ENCODE measurements at regions not wholly inside any gene's neighbourhood (a gene's known extent, or its start where the extent isn't known, plus 50 kb on each side); places are given as distances from the start of the nearest gene placed in this dataset.

DNA sequence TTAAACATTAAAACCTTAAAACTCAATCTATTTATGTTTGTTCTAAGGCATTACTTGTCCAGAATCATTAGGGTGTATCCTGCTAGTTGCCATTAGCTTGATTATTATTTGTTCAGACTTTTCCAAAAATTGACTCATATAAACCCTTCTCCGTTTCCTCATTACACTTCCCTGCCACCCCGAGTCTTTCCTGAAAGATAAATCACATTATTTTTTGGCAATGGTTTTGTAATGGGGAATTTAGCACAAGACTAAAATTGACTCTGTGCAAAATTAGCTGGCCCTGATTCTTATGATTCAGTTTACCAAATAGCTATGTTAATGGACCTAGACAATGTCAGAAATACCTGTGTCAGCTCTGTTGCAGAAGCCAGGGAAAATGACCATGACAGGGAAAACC, 112.2 kb upstream of the NT5C1B start:
- DNase-seq = no peak

DNA sequence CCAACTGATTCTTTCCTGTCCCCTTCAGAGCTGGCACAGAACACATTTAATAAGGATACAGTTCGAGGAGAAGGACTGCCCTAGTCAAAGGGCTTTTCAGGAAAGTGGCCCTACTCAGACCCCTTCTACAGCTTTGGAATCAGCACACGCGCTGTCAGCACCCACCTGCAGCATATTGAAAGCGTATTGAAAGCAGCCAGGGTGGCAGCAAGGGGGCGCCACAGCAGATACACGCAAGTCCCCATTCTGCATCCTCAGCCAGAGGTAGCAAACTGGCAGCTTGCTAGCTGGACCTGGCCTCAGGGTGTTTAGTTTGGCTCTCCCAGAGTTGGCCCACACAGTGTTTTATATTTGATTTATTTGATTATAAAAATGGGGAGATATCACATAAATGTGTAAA, 101.0 kb upstream of the NT5C1B start:
- no peak for DNase-seq

DNA sequence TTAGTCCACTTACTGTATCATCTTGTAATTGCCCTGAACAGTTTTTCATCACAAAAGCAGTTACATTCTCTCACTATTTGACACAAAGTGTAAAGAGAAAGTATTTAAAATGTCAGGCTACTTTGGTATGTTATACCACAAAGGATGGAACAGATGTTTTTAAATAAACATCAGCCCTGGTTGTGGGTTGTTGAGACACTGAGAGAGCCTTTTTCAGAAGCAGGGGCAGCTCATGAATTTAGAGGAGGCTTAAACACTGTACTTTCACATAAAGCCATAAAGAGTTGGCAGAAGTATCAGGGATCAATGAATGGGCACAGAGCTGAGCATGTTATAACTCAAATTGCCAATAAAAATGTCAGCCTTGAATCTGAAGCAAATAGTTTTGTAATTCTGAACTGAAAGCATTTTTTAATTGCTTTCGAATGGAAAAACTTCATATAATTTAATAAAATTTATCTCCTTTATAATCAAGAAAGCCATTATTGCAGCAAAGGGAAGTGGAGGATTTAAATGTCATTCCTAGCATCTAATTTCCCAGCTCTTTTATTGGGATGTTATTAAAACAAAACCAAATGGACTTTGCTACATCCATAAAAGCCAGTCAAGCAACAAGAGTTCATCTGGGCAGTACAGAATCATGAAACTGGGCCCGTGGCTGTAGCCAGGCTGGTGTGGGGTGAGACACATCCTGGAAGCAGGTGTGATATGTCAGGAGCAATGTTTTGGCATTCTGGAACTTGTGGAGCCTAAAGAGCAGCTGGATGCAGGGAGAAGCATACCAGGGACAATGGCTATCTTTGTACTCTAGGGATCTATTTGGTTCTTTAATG, 95.1 kb upstream of the NT5C1B start:
- DNase-seq = no peak

DNA sequence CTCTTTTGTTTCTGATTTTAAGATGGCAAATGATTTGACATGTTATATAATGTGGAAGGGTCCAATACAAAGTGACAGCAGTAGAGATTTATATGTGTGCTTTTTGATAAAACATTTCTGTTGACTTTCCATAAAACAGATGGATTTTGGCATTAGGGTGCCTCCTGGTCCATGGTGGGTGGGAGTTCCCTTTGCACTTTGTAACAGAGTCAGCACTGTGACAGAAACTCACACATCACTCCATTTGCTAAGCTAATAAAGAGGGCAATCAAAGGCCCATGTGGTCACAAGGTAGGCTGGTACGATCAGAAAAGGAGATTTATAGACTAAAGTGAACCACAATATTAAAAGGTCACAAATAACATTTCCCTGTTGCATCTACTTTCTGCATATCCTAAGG, 93.3 kb upstream of the NT5C1B start:
- DNase-seq = no peak

DNA sequence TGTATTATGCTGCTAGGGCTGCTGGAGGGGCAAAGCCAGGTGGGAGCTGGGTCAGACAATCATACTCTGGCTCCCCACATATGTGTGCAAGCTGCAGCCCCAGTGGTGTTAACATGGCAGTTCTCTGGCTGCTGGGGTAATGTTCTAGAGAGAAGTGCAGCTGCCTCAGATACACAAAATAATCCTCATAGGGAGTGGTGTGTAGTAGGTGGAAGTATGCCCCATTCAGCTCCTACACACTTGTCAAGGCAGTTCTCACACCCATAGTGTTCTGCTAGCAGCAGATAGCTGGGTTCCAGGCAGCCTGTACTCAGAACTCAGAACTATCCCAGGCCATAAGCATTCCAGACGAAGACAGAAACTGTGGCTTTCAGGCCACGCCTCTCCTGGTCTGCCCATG, 87.9 kb upstream of the NT5C1B start:
- no peak for DNase-seq

DNA sequence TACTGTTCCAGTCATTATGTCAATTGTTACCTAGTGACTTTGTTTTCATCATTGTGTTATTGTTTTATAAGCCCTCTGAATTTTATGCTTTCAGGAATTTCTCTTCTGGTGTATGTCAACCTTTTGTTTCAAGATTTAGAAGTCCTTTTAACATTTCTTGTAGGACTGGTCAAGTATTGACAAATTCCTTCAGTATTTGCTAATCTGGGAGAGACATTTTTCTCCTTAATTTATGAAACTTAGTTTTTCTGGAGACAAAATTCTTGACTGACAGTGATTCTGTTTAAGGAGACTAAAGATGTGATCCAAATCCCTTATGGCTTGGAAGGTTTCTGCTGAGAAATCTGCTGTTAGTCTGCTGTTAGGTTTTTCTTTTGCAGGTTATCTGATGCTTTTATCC, 84.9 kb upstream of the NT5C1B start:
- no peak for DNase-seq

DNA sequence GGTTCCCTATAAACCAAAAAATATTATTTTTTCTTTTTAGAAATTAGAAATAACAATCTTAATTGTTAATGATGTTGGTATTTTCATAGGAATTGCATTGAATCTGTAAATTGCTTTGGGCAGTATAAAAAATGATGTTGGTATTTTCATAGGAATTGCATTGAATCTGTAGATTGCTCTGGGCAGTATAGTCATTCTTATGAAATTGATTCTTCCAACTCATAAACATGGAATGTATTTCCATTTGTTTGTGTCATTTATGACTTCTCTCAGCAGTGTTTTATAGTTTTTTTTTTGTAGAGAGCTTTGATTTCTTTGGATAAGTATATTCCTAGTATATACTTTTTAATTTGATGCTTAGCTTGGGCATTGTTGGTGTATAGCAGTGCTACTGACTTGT, 82.0 kb upstream of the NT5C1B start:
- no peak for DNase-seq

DNA sequence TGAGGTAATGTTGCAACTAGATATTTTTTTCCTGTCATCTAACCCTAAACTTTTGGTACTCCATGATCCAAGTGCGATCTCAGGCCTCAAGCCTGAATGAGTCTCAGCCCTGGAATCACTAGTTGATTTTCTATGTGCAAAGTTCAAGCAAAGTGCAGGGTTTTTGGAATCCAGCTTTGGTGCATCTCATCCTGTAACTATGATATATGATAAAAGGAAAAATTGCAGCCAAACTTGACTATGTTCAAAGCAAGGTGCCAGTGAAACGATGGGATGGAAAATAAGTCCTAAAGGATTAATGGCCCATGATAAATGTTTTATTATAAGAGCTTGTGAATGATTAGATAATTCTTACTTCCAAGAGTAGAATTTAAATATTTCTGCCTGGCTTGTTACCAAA, 78.9 kb upstream of the NT5C1B start:
- DNase-seq = no peak

DNA sequence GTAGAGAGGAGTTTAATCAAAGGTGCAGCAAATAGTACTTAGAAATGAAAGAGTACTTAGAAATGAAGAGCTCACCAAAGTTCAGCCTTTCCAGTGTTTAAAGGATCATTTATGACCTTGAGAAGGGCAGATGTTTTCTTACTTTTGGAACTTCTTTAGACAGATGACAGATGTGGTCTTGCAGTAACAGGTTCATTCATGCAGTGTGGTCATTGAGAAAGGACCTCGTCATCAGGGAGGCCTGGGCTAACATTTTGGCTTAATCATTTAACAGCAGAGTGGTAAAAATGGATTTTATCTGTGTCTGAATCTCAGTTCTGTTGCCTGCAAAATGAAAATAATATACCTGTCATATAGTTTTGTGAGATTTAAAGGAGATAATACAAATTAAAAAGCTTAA, 75.1 kb upstream of the NT5C1B start:
- no peak for DNase-seq

DNA sequence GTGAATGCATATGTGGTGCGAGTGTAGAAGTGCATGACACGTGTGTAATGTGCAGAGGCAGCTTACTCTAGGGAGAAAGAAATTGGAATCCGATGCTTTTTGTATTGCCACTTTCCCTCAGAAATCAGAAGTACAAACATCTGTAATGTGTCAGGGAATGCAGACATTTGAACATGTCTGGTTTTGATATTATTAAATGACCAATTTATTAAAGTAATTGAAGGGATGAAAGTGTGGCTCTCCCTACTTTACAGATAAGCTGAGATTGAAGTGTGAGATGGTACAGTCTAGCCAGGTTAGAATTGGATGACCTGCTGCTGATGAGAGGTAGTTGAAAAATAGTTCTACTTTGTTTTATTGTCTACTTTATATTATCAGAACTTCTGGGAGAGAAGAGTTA, 74.5 kb upstream of the NT5C1B start:
- no peak for DNase-seq

DNA sequence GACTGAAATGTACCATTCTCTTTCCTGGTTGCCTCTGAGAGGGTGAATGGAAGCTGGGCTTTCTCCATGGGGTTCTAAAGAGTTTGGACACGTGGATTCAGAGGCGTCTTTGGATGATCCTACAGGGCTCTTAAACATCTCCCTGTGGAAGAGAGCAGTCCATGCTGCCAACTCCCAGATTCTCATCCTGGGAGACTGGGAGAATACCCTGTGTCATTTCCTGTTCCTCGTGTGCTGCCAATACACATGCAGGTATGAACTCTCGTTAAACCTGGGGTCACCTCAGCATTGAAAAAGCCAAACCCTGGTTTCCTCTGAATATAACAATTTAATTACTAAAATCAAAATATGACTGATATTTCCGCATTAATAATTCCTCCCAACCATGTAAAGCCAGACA, 73.3 kb upstream of the NT5C1B start:
- no peak for DNase-seq

DNA sequence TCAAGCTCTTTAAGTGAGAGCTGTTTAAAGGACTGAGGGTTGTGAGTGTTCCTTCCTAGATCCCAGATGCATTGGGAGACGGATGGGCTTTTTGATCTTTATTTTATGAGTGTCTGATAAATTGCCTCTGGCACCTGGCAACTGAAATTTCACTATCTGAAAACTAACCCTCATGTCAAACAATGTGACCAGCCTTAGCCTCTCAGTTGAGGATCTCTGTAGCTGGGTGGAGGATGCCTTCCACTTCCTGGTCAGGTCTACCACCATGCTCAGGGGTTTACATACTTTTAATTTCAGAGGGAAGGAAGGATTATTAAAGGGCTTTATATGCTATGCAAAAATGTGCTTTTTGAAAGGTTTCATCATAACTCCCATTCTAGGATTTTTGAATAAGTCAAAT, 70.5 kb upstream of the NT5C1B start:
- DNase-seq = no peak

DNA sequence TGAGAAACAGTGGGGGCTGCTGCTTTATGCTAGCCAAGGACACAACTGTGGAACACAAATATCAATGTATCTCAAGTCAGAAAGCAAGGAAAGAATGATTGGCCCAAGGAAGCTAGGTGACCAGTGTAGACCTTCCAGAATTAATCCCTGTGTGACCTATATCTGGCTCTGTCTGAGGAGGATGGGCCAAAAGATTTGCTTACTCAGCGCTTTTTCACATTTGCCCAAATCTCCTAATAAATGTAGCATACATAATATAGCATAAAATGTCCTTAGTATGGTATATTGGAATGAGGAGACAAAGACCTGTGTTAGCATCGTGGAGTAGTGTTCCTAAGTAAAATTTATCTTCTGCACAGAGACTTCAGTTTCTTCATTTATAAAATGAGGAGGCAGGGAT, 66.7 kb upstream of the NT5C1B start:
- no peak for DNase-seq

DNA sequence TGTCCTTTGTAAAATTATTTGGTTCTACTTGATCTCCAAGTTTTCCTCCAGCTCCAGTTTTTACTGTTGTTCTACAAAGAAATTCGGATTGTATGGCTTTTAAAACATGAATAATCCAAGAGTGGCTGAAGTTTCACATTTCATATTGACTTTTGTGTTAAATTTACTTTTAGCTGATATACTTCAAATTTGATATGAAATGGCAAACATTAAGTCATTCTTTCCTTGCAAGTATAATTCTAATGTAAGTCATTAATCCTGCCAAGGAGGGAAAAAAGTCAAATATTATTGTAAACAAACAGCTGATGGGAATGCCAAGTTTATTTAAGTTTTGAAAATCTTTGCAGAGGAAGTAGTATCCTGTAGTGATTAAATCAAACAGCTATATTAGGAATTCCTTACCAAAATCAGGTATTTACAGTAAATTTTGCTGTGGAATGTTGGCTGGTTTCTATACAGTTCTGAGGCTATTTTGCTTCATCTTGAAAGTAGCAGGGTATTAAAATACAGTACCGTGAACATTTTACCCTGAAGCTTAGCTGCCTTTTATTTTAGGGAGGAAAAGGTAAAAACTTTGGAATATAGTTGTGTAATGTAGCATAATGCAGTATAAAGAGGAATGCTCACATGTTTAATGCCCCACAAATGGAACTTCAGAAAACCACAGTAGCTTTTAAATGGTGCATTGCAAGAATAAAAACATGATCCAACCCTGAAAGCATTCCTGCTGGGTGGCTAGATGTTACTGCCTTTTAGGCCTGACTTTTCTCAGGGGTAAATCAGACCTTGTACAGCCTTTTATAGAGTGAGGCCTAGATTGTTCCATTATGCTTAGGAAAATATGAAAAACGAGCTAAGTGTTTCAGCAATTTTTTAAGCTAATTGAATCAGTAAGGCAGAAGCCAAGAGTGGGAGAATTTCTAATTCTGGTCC, 62.7 kb upstream of the NT5C1B start:
- no peak for DNase-seq

DNA sequence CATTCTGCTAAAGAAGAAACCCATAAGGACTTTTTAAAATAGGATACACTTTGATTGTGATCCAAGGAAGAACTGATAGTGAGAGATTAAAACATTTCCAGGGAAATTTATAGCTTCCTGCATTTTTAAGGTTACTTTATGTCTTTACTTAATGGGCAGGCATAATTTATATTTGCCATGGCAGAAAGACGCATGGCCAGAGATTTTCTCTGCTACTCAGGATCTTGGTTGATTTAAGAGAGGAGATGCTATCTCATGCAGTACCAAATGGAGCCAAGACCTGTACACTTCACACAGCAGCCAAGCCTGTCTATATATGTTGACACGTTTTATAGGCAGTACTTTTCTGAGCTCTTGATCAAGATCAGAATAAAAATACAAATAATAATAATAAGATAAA, 60.9 kb upstream of the NT5C1B start:
- no peak for DNase-seq

DNA sequence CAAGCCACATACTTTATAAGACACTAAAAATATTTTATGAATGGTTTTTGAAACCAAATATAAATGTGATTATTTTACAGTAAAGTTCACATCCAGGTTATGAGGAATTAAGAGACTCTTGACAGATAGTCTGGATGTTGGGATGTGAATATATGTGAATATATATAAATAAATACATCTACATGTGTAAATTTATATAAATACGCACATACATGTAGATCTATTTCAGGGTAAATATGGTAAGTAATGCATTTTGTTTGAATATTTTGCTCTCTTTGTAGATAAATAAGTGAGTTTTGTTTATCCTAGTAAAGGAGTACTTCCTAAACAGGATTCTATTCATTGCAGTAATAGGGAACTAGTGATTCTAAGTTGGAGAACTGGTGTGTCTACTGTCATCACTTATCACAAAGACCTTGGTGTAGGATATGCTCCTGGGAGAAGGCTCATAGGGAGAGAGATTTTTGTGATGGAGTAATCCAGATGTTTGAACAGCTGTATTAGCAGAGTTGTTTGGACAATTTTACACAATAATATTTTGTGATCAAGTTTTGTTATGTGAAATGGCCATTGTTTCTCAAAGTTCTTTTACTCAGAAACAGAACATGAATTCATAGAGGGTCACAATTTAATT, 60.2 kb upstream of the NT5C1B start:
- DNase-seq = no peak

DNA sequence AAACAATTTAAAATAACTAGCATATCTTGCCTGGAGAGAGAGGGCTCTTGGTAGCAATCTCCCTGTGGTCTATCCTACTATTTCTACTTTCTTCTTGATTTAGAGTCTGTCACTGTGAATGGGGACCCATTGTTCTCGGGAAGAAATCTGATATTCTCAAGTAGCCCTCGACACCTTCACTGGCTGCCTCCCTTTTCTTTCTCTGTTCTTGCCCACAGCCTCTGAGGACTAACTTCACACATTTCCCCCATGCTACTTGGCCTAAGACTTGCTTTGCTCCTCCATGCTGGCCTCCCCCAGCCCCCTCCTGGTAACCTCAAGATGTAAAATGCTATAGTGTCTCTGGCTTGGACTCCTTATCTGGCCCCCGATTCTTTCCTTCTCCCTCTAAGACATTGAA, 58.8 kb upstream of the NT5C1B start:
- no peak for DNase-seq

DNA sequence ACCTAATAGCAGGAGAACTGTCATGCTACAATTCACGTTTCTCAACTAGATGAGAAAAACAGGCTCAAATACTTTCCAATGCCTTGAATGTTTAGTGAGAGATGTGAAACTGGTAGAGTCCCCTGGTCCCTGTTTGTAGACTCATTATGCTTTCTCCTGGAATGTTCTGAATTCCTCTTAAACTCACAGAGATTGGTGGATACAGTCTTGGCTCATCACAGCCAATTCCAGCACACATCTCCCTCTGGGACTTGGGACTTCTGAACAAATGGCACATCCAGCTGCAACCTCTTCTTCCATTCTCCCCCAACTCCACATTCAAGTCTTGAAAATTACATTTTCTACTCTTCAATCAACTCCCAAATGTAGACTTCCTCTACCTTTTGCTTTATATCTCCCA, 58.4 kb upstream of the NT5C1B start:
- no peak for DNase-seq

DNA sequence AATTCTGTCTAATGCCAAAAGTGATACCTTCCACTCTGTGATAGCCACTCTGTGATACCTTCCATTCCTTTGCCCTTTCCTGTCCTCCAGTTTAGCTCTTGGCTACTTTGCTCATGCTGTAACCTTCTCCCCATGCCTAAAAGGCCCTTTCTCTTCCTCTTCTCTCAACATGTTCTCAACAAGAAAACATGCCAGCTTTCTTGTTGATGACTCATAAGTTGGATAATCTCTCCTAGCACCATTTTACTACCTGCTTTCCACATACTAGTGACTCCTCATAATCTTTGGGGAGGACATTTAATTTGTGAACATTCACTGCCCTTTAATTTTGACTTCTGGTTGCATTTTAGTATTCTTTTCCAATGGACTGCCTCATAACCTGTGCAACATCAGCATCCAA, 55.9 kb upstream of the NT5C1B start:
- DNase-seq = no peak

DNA sequence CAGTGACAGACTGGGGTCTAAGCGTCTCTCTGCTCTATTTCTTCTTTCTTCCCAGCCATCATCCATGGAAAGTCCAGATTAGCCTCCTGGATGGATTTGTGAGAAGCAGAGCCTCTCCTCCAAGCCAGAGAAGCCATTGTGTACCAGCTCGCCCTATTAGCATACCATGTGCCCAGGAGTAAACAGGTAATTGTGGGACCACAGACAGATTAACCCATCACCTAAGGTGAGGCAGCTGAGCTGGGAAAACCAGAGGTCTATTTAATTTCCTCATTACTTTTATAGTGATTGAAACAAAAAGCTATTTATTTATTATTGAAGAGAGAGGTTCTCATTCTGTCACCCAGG, 54.7 kb upstream of the NT5C1B start:
- DNase-seq = no peak

DNA sequence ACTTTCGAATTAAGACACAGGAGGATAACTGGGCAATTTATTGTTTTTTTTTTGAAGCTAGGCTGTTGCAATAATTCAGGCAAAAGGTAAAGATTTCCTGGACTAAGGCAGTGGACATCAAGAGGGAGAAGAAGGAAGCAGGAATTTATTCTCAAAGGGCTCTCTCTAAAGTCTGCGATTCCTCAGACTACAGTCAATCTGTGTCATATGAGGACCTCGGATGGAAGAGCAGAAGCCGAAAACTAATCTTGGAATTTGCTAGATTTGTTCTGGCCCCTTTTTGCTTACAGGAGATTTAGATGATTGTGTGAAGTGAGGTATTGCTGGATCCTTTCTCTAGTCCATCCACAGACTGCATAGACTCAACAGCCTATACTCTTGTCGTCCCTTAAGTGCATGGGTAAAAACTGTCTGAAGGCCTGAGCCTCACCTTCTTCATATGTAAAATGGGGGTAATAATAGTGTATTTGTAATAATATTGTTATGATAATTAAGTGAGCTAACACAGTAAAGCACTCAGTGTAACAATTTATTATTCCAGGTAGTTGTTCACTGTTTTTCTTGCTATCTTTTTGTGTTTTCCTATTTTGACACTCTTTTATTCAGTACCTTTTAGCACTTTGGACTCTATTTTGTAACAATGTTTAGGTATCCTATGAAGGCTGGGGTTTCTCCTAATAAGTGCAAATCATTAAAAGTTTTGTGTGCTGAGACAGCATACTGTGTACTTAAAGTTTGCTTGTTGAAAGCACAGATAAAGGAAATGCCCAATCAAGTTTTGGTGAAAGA, 54.2 kb upstream of the NT5C1B start:
- DNase-seq = no peak

DNA sequence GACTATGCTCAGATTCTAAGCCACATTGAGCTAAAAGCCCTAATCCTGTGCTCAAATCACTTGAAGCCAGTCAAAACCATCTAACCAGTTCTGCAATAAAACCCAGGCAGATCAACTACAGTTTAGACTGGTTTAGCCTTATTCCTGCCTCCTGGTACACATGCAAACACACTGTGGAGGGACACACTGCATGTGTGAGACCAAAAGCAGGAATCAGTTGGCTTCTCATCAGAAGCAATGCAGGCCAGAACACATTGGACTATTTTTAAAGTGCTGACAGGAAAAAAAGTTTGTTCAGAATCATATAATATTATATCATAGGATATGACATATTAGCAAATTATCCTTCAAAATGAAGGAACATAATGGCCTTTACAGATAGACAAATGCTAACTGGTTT, 52.5 kb upstream of the NT5C1B start:
- no peak for DNase-seq

All from MV-4-11 (cell line).